ENCODE measurements at regions not wholly inside any gene's neighbourhood (a gene's known extent, or its start where the extent isn't known, plus 50 kb on each side); places are given as distances from the start of the nearest gene placed in this dataset.

- no peaks in the 10 kb centered on the region for H3K9me3 ChIP-seq (ENCODE audit: insufficient read depth, low read length)
- no peaks in the 10 kb centered on the region for H3K4me1 ChIP-seq (ENCODE audit: insufficient read depth, insufficient read length)
- no peaks in the 10 kb centered on the region for H3K27me3 ChIP-seq (ENCODE audit: insufficient read depth, insufficient read length)
- TF ChIP-seq ZNF274 (IDR thresholded peaks at IDR 0.05; ENCODE audit: low read depth, low read length) (no peak), SUZ12 (IDR thresholded peaks at IDR 0.05; ENCODE audit: extremely low read depth, insufficient read depth, insufficient read length) (no peak), YY1 (IDR thresholded peaks at IDR 0.05; ENCODE audit: insufficient read depth, insufficient read length) (no peak)
- H3K4me3 ChIP-seq (ENCODE audit: insufficient read length, low read depth) = no peak overlapping the region
- no peak overlapping the region for H3K9ac ChIP-seq (ENCODE audit: insufficient read length, low read depth)
- no peaks in the 10 kb centered on the region for H3K36me3 ChIP-seq (ENCODE audit: insufficient read depth, insufficient read length, low read length)
- DNase-seq (ENCODE audit: low read depth, low spot score) = no peak
Measured at GRCh38 chr10:8416192-8416701, 361.8 kb downstream of the GATA3 start.

DNA sequence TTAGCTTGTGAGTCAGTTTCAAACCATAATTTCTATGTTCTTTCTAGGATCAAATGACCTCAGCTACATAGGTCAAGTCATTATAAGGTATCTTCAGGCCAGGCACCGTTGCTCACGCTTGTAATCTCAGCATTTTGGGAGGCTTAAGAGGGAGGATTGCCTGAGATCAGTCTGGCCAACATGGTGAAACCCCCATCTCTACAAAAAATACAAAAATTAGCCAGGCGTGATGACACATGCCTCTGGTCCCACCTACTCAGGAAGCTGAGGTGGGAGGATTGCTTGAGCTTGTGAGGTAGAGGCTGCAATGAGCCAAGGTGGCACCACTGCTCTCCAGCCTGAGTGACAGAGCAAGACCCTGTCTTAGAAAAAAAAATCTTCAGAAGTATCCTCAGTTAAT, 362.3 kb downstream of the GATA3 start:
- Histone ChIP-seq H3K36me3 (ENCODE audit: insufficient read depth, insufficient read length, low read length) (no peaks in the 10 kb centered on the region), H3K4me1 (ENCODE audit: insufficient read depth, insufficient read length) (no peaks in the 10 kb centered on the region), H3K9me3 (ENCODE audit: insufficient read depth, low read length) (no peaks in the 10 kb centered on the region), H3K4me3 (ENCODE audit: insufficient read length, low read depth) (no peak overlapping the region), H3K9ac (ENCODE audit: insufficient read length, low read depth) (no peak overlapping the region), H3K27me3 (ENCODE audit: insufficient read depth, insufficient read length) (no peaks in the 10 kb centered on the region)
- TF ChIP-seq YY1 (IDR thresholded peaks at IDR 0.05; ENCODE audit: insufficient read depth, insufficient read length) = no peak
- TF ChIP-seq ZNF274 (IDR thresholded peaks at IDR 0.05; ENCODE audit: low read depth, low read length) = no peak
- TF ChIP-seq SUZ12 (IDR thresholded peaks at IDR 0.05; ENCODE audit: extremely low read depth, insufficient read depth, insufficient read length) = no peak
- no peak for DNase-seq (ENCODE audit: low read depth, low spot score)

DNA sequence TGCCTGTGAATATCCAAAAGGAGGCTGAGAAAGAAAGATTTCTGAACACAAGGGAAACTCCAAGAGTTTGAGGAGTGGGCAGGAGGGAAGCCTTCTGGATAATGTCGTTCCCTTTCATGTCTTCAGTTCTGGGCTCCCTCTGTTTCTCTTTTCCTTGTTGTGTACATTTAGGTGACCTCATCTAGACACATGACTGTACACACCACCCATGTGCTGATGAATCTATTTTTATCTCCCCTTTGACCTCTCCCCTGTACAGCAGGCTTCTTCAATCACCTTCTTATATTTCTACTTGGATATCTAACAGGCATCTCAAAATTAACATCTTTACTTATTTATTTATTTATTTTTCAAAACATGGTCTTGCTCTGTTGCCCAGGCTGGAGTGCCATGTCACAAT, 363.1 kb downstream of the GATA3 start:
- no peak for DNase-seq (ENCODE audit: low read depth, low spot score)
- Histone ChIP-seq H3K27me3 (ENCODE audit: insufficient read depth, insufficient read length) (no peaks in the 10 kb centered on the region), H3K9me3 (ENCODE audit: insufficient read depth, low read length) (no peaks in the 10 kb centered on the region), H3K4me1 (ENCODE audit: insufficient read depth, insufficient read length) (no peaks in the 10 kb centered on the region), H3K36me3 (ENCODE audit: insufficient read depth, insufficient read length, low read length) (no peaks in the 10 kb centered on the region), H3K4me3 (ENCODE audit: insufficient read length, low read depth) (no peak overlapping the region), H3K9ac (ENCODE audit: insufficient read length, low read depth) (no peak overlapping the region)
- no peak for TF ChIP-seq YY1 (IDR thresholded peaks at IDR 0.05; ENCODE audit: insufficient read depth, insufficient read length)
- no peak for TF ChIP-seq ZNF274 (IDR thresholded peaks at IDR 0.05; ENCODE audit: low read depth, low read length)
- no peak for TF ChIP-seq SUZ12 (IDR thresholded peaks at IDR 0.05; ENCODE audit: extremely low read depth, insufficient read depth, insufficient read length)

- H3K36me3 ChIP-seq (ENCODE audit: insufficient read depth, insufficient read length, low read length) = no peaks in the 10 kb centered on the region
- TF ChIP-seq ZNF274 (IDR thresholded peaks at IDR 0.05; ENCODE audit: low read depth, low read length) (no peak), SUZ12 (IDR thresholded peaks at IDR 0.05; ENCODE audit: extremely low read depth, insufficient read depth, insufficient read length) (no peak), YY1 (IDR thresholded peaks at IDR 0.05; ENCODE audit: insufficient read depth, insufficient read length) (no peak)
- no peak for DNase-seq (ENCODE audit: low read depth, low spot score)
- H3K9me3 ChIP-seq (ENCODE audit: insufficient read depth, low read length) = no peaks in the 10 kb centered on the region
- H3K4me1 ChIP-seq (ENCODE audit: insufficient read depth, insufficient read length) = no peaks in the 10 kb centered on the region
- no peaks in the 10 kb centered on the region for H3K27me3 ChIP-seq (ENCODE audit: insufficient read depth, insufficient read length)
- no peak overlapping the region for H3K4me3 ChIP-seq (ENCODE audit: insufficient read length, low read depth)
- no peak overlapping the region for H3K9ac ChIP-seq (ENCODE audit: insufficient read length, low read depth)
Measured at GRCh38 chr10:8418631-8419030, 364.1 kb downstream of the GATA3 start.

DNA sequence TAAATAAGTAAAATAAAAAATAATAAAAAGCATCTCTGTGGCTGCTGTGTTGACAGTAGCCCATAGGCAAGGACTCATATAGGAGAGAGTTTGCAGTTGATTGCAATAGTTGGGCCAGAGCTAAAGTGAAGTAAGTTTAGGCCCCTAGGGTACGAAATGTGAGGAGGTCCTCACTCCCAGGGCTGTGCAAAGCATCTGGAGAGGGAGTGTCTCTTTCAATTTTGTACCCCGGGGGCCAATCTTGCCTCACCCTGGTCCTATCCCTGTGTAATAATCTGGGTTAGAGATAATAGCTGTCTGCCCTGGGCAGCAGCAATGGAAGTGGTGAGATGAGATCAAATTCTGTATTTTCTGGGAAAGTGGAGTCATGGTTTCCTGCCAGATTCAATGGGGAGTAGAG, 365.7 kb downstream of the GATA3 start:
- TF ChIP-seq SUZ12 (IDR thresholded peaks at IDR 0.05; ENCODE audit: extremely low read depth, insufficient read depth, insufficient read length) (no peak), YY1 (IDR thresholded peaks at IDR 0.05; ENCODE audit: insufficient read depth, insufficient read length) (no peak), ZNF274 (IDR thresholded peaks at IDR 0.05; ENCODE audit: low read depth, low read length) (no peak)
- H3K9ac ChIP-seq (ENCODE audit: insufficient read length, low read depth) = no peak overlapping the region
- no peak for DNase-seq (ENCODE audit: low read depth, low spot score)
- no peaks in the 10 kb centered on the region for H3K36me3 ChIP-seq (ENCODE audit: insufficient read depth, insufficient read length, low read length)
- no peak overlapping the region for H3K4me3 ChIP-seq (ENCODE audit: insufficient read length, low read depth)
- H3K9me3 ChIP-seq (ENCODE audit: insufficient read depth, low read length) = no peaks in the 10 kb centered on the region
- H3K27me3 ChIP-seq (ENCODE audit: insufficient read depth, insufficient read length) = no peaks in the 10 kb centered on the region
- H3K4me1 ChIP-seq (ENCODE audit: insufficient read depth, insufficient read length) = no peaks in the 10 kb centered on the region

- H3K36me3 ChIP-seq (ENCODE audit: insufficient read depth, insufficient read length, low read length) = no peaks in the 10 kb centered on the region
- H3K9ac ChIP-seq (ENCODE audit: insufficient read length, low read depth) = no peak overlapping the region
- H3K4me3 ChIP-seq (ENCODE audit: insufficient read length, low read depth) = no peak overlapping the region
- no peaks in the 10 kb centered on the region for H3K27me3 ChIP-seq (ENCODE audit: insufficient read depth, insufficient read length)
- H3K9me3 ChIP-seq (ENCODE audit: insufficient read depth, low read length) = no peaks in the 10 kb centered on the region
- TF ChIP-seq ZNF274 (IDR thresholded peaks at IDR 0.05; ENCODE audit: low read depth, low read length) = no peak
- no peak for TF ChIP-seq YY1 (IDR thresholded peaks at IDR 0.05; ENCODE audit: insufficient read depth, insufficient read length)
- no peak for TF ChIP-seq SUZ12 (IDR thresholded peaks at IDR 0.05; ENCODE audit: extremely low read depth, insufficient read depth, insufficient read length)
- no peaks in the 10 kb centered on the region for H3K4me1 ChIP-seq (ENCODE audit: insufficient read depth, insufficient read length)
- DNase-seq (ENCODE audit: low read depth, low spot score) = no peak
Measured at GRCh38 chr10:8424555-8425211, 370.2 kb downstream of the GATA3 start.

GRCh38 chr10:8428654-8429053, 374.2 kb downstream of the GATA3 start:
- TF ChIP-seq SUZ12 (IDR thresholded peaks at IDR 0.05; ENCODE audit: extremely low read depth, insufficient read depth, insufficient read length) (no peak), ZNF274 (IDR thresholded peaks at IDR 0.05; ENCODE audit: low read depth, low read length) (no peak), YY1 (IDR thresholded peaks at IDR 0.05; ENCODE audit: insufficient read depth, insufficient read length) (no peak)
- no peaks in the 10 kb centered on the region for H3K4me1 ChIP-seq (ENCODE audit: insufficient read depth, insufficient read length)
- H3K9ac ChIP-seq (ENCODE audit: insufficient read length, low read depth) = no peak overlapping the region
- H3K4me3 ChIP-seq (ENCODE audit: insufficient read length, low read depth) = no peak overlapping the region
- H3K27me3 ChIP-seq (ENCODE audit: insufficient read depth, insufficient read length) = no peaks in the 10 kb centered on the region
- H3K9me3 ChIP-seq (ENCODE audit: insufficient read depth, low read length) = no peaks in the 10 kb centered on the region
- DNase-seq (ENCODE audit: low read depth, low spot score) = no peak
- H3K36me3 ChIP-seq (ENCODE audit: insufficient read depth, insufficient read length, low read length) = no peaks in the 10 kb centered on the region
